ENCODE measurements at regions not wholly inside any gene's neighbourhood (a gene's known extent, or its start where the extent isn't known, plus 50 kb on each side); places are given as distances from the start of the nearest gene placed in this dataset.

- TF ChIP-seq CTCF (IDR thresholded peaks at IDR 0.05) (no peak), POLR2A (IDR thresholded peaks at IDR 0.05) (no peak)
Observed at GRCh38 chr5:153086486-153086885, 404.0 kb upstream of the GRIA1 start.
